Activated T-cell treated with anti-CD3 and anti-CD28 coated beads, Interleukin-2, amount 50 U/mL, for 72 hours (primary cell): ENCODE measurements at regions not wholly inside any gene's neighbourhood (a gene's known extent, or its start where the extent isn't known, plus 50 kb on each side); places are given as distances from the start of the nearest gene placed in this dataset.

Experiments
- ATAC-seq, 2 donors: fragments of 150-1000 bp; cut with Tn5 transposase; replicated peaks in 1 of 2; 2 replicates each; pipeline ENCODE4 v1.10.0; 2021; ENCODE audit warnings: moderate library complexity in 2 of 2, mild to moderate bottlenecking in 1 of 2
- DNase-seq, 2 donors: peaks; one replicate each; pipeline ENCODE4 v3.0.0; 2021 to 2022; ENCODE audit warnings: mixed read lengths in 1 of 2
- H3K27ac Mint-ChIP-seq: one replicate; pipeline ENCODE4 v1.8.0; 2022; ENCODE audit warnings: mild to moderate bottlenecking, moderate library complexity, mixed read lengths
- H3K27me3 Mint-ChIP-seq: one replicate; pipeline ENCODE4 v1.8.0; 2022; ENCODE audit warnings: low read depth, mixed read lengths
- H3K36me3 Mint-ChIP-seq, 2 donors: one replicate each; pipeline ENCODE4 v1.8.0; 2022; ENCODE audit warnings: mixed read lengths in 2 of 2, mild to moderate bottlenecking in 1 of 2; ENCODE audit not compliant: insufficient read depth in 2 of 2
- H3K4me1 Mint-ChIP-seq: one replicate; pipeline ENCODE4 v1.8.0; 2022; ENCODE audit warnings: low read depth, mixed read lengths
- H3K4me3 Mint-ChIP-seq, 2 donors: one replicate each; pipeline ENCODE4 v1.8.0; 2022; ENCODE audit warnings: mild to moderate bottlenecking in 2 of 2, mixed read lengths in 2 of 2, moderate library complexity in 2 of 2
- H3K9me3 Mint-ChIP-seq, 2 donors: one replicate each; pipeline ENCODE4 v1.8.0; 2022; ENCODE audit warnings: mixed read lengths in 2 of 2

GRCh38 chr12:86659985-86660384 is 403.8 kb upstream of the MGAT4C start:
- DNase-seq (no peak), ATAC-seq (no peak)
- H3K27ac Mint-ChIP-seq = no peak overlapping the region
- no peaks in the 10 kb centered on the region for H3K4me1 Mint-ChIP-seq
- H3K36me3 Mint-ChIP-seq = no peaks in the 10 kb centered on the region
- H3K9me3 Mint-ChIP-seq = peaks cover 0 to 4% of the 10 kb centered on the region in 2 donors
- H3K4me3 Mint-ChIP-seq = no peak overlapping the region
- H3K27me3 Mint-ChIP-seq = no peaks in the 10 kb centered on the region

GRCh38 chr12:86658303-86658702 is 402.1 kb upstream of the MGAT4C start:
- ATAC-seq = no peak
- no peak for DNase-seq

GRCh38 chr12:86647800-86648199 is 391.6 kb upstream of the MGAT4C start:
- DNase-seq (no peak), ATAC-seq (no peak)
- no peaks in the 10 kb centered on the region for H3K4me1 Mint-ChIP-seq
- no peaks in the 10 kb centered on the region for H3K27me3 Mint-ChIP-seq
- H3K36me3 Mint-ChIP-seq = no peaks in the 10 kb centered on the region
- H3K9me3 Mint-ChIP-seq = no peaks in the 10 kb centered on the region
- H3K4me3 Mint-ChIP-seq = no peak overlapping the region
- H3K27ac Mint-ChIP-seq = no peak overlapping the region

More at GRCh38 chr12:86658303-86658702, 402.1 kb upstream of the MGAT4C start:
- Mint-ChIP-seq H3K9me3 (peaks cover 0 to 3% of the 10 kb centered on the region in 2 donors), H3K4me1 (no peaks in the 10 kb centered on the region), H3K4me3 (no peak overlapping the region), H3K27me3 (no peaks in the 10 kb centered on the region), H3K27ac (no peak overlapping the region), H3K36me3 (no peaks in the 10 kb centered on the region)

GRCh38 chr12:86634456-86635410 is 378.5 kb upstream of the MGAT4C start:
- ATAC-seq = no peak
- Mint-ChIP-seq H3K36me3 (no peaks in the 10 kb centered on the region), H3K27ac (no peak overlapping the region), H3K9me3 (peaks cover under 1 to 2% of the 10 kb centered on the region in 2 donors), H3K27me3 (no peaks in the 10 kb centered on the region), H3K4me3 (no peak overlapping the region), H3K4me1 (no peaks in the 10 kb centered on the region)
- DNase-seq = no peak

GRCh38 chr12:86627001-86627400 is 370.8 kb upstream of the MGAT4C start:
- H3K4me1 Mint-ChIP-seq = no peaks in the 10 kb centered on the region
- H3K9me3 Mint-ChIP-seq = peaks cover 16 to 17% of the 10 kb centered on the region in 2 donors
- no peaks in the 10 kb centered on the region for H3K27me3 Mint-ChIP-seq
- H3K36me3 Mint-ChIP-seq = peaks cover 4% of the 10 kb centered on the region in 2 donors
- no peak overlapping the region for H3K4me3 Mint-ChIP-seq
- DNase-seq = no peak
- ATAC-seq = no peak
- no peak overlapping the region for H3K27ac Mint-ChIP-seq

- no peak overlapping the region for H3K27ac Mint-ChIP-seq
- ATAC-seq = no peak
- DNase-seq = no peak
- peaks cover 4 to 12% of the 10 kb centered on the region in 2 donors for H3K9me3 Mint-ChIP-seq
- H3K27me3 Mint-ChIP-seq = no peaks in the 10 kb centered on the region
- H3K4me1 Mint-ChIP-seq = no peaks in the 10 kb centered on the region
- peaks cover 2 to 5% of the 10 kb centered on the region in 2 donors for H3K36me3 Mint-ChIP-seq
- H3K4me3 Mint-ChIP-seq = no peak overlapping the region
Observed at GRCh38 chr12:86623267-86623666, 367.1 kb upstream of the MGAT4C start.

GRCh38 chr12:86621957-86622356 is 365.8 kb upstream of the MGAT4C start:
- no peak overlapping the region for H3K4me3 Mint-ChIP-seq
- H3K36me3 Mint-ChIP-seq = peaks cover 2 to 5% of the 10 kb centered on the region in 2 donors
- no peak overlapping the region for H3K27ac Mint-ChIP-seq
- DNase-seq (no peak), ATAC-seq (no peak)
- no peaks in the 10 kb centered on the region for H3K27me3 Mint-ChIP-seq
- H3K4me1 Mint-ChIP-seq = no peaks in the 10 kb centered on the region
- H3K9me3 Mint-ChIP-seq = peaks cover 6 to 7% of the 10 kb centered on the region in 2 donors

- no peak overlapping the region for H3K27ac Mint-ChIP-seq
- H3K27me3 Mint-ChIP-seq = no peaks in the 10 kb centered on the region
- H3K36me3 Mint-ChIP-seq = no peaks in the 10 kb centered on the region
- H3K4me1 Mint-ChIP-seq = no peaks in the 10 kb centered on the region
- no peak for ATAC-seq
- H3K9me3 Mint-ChIP-seq = peaks cover 2 to 3% of the 10 kb centered on the region in 2 donors
- H3K4me3 Mint-ChIP-seq = no peak overlapping the region
- no peak for DNase-seq
Observed at GRCh38 chr12:86613311-86613710, 357.1 kb upstream of the MGAT4C start.

GRCh38 chr12:86608638-86609037 is 352.4 kb upstream of the MGAT4C start:
- no peak for ATAC-seq
- Mint-ChIP-seq H3K36me3 (no peaks in the 10 kb centered on the region), H3K9me3 (peaks cover 1 to 3% of the 10 kb centered on the region in 2 donors), H3K4me1 (no peaks in the 10 kb centered on the region), H3K4me3 (no peak overlapping the region), H3K27me3 (no peaks in the 10 kb centered on the region), H3K27ac (no peak overlapping the region)
- DNase-seq = no peak

GRCh38 chr12:86601550-86602308 is 345.5 kb upstream of the MGAT4C start:
- Mint-ChIP-seq H3K4me1 (no peaks in the 10 kb centered on the region), H3K27me3 (no peaks in the 10 kb centered on the region), H3K9me3 (peaks cover 3 to 6% of the 10 kb centered on the region in 2 donors), H3K27ac (no peak overlapping the region), H3K36me3 (no peaks in the 10 kb centered on the region), H3K4me3 (no peak overlapping the region)
- ATAC-seq (no peak), DNase-seq (no peak)

- no peak overlapping the region for H3K27ac Mint-ChIP-seq
- H3K9me3 Mint-ChIP-seq = peaks cover 3 to 6% of the 10 kb centered on the region in 2 donors
- no peak for ATAC-seq
- no peaks in the 10 kb centered on the region for H3K27me3 Mint-ChIP-seq
- no peak for DNase-seq
- no peaks in the 10 kb centered on the region for H3K4me1 Mint-ChIP-seq
- H3K4me3 Mint-ChIP-seq = no peak overlapping the region
- no peaks in the 10 kb centered on the region for H3K36me3 Mint-ChIP-seq
Observed at GRCh38 chr12:86600664-86601231, 344.6 kb upstream of the MGAT4C start.

GRCh38 chr12:86597431-86597830 is 341.2 kb upstream of the MGAT4C start:
- Mint-ChIP-seq H3K27me3 (no peaks in the 10 kb centered on the region), H3K4me1 (no peaks in the 10 kb centered on the region), H3K36me3 (no peaks in the 10 kb centered on the region), H3K27ac (no peak overlapping the region), H3K9me3 (peaks cover 2 to 5% of the 10 kb centered on the region in 2 donors), H3K4me3 (no peak overlapping the region)
- ATAC-seq (no peak), DNase-seq (no peak)

GRCh38 chr12:86590296-86590695 is 334.1 kb upstream of the MGAT4C start:
- Mint-ChIP-seq H3K4me3 (no peak overlapping the region), H3K27ac (no peak overlapping the region)

More at GRCh38 chr12:86590296-86590695, 334.1 kb upstream of the MGAT4C start:
- no peak for ATAC-seq
- DNase-seq = no peak
- H3K9me3 Mint-ChIP-seq = peaks cover 1 to 3% of the 10 kb centered on the region in 2 donors
- no peaks in the 10 kb centered on the region for H3K27me3 Mint-ChIP-seq
- H3K36me3 Mint-ChIP-seq = no peaks in the 10 kb centered on the region
- H3K4me1 Mint-ChIP-seq = no peaks in the 10 kb centered on the region
